ENCODE measurements at regions not wholly inside any gene's neighbourhood (a gene's known extent, or its start where the extent isn't known, plus 50 kb on each side); places are given as distances from the start of the nearest gene placed in this dataset.

- DNase-seq: no peak
- ChIA-PET POLR2A (no interaction called here), CTCF (no interaction called here)
- H3K36me3 Mint-ChIP-seq (ENCODE audit: low read depth): no peaks in the 10 kb centered on the region
- H3K4me3 Mint-ChIP-seq: no peak overlapping the region
- TF ChIP-seq CTCF (IDR thresholded peaks at IDR 0.05): no peak
- H3K27ac Mint-ChIP-seq: no peak overlapping the region
- H3K27me3 Mint-ChIP-seq: no peaks in the 10 kb centered on the region
- no peaks in the 10 kb centered on the region for H3K4me1 Mint-ChIP-seq (ENCODE audit: low read depth)
- intact Hi-C loops (cut with micrococcal nuclease): no loop called here
- H3K9me3 Mint-ChIP-seq: no peaks in the 10 kb centered on the region
- no peak for ATAC-seq
Observed at GRCh38 chr20:19115581-19115980, 96.9 kb upstream of the SLC24A3 start.

- Mint-ChIP-seq H3K36me3 (ENCODE audit: low read depth) (no peaks in the 10 kb centered on the region), H3K27ac (no peak overlapping the region), H3K27me3 (no peaks in the 10 kb centered on the region), H3K4me3 (no peak overlapping the region), H3K9me3 (no peaks in the 10 kb centered on the region), H3K4me1 (ENCODE audit: low read depth) (no peaks in the 10 kb centered on the region)
- POLR2A ChIA-PET: no interaction called here
- intact Hi-C loops (cut with micrococcal nuclease): no loop called here
- CTCF ChIA-PET: no interaction called here
- no peak for TF ChIP-seq CTCF (IDR thresholded peaks at IDR 0.05)
- ATAC-seq (no peak), DNase-seq (no peak)
Observed at GRCh38 chr20:19120011-19120410, 92.4 kb upstream of the SLC24A3 start.

GRCh38 chr20:19120569-19120968 is 91.9 kb upstream of the SLC24A3 start:
- ATAC-seq (no peak), DNase-seq (no peak)
- H3K36me3 Mint-ChIP-seq (ENCODE audit: low read depth): no peaks in the 10 kb centered on the region
- CTCF ChIA-PET: no interaction called here
- no peaks in the 10 kb centered on the region for H3K27me3 Mint-ChIP-seq
- intact Hi-C loops (cut with micrococcal nuclease): no loop called here
- no peak overlapping the region for H3K4me3 Mint-ChIP-seq
- no peaks in the 10 kb centered on the region for H3K9me3 Mint-ChIP-seq
- no peak for TF ChIP-seq CTCF (IDR thresholded peaks at IDR 0.05)
- H3K27ac Mint-ChIP-seq: no peak overlapping the region
- POLR2A ChIA-PET: no interaction called here
- no peaks in the 10 kb centered on the region for H3K4me1 Mint-ChIP-seq (ENCODE audit: low read depth)

GRCh38 chr20:19121463-19121862 is 91.0 kb upstream of the SLC24A3 start:
- CTCF ChIA-PET: no interaction called here
- intact Hi-C loops (cut with micrococcal nuclease): no loop called here
- ATAC-seq: no peak
- no peaks in the 10 kb centered on the region for H3K27me3 Mint-ChIP-seq
- no peak overlapping the region for H3K27ac Mint-ChIP-seq
- H3K9me3 Mint-ChIP-seq: no peaks in the 10 kb centered on the region
- no peaks in the 10 kb centered on the region for H3K4me1 Mint-ChIP-seq (ENCODE audit: low read depth)
- no peak for TF ChIP-seq CTCF (IDR thresholded peaks at IDR 0.05)
- DNase-seq: no peak
- POLR2A ChIA-PET: no interaction called here
- H3K36me3 Mint-ChIP-seq (ENCODE audit: low read depth): no peaks in the 10 kb centered on the region
- H3K4me3 Mint-ChIP-seq: no peak overlapping the region

- H3K4me1 Mint-ChIP-seq (ENCODE audit: low read depth): no peaks in the 10 kb centered on the region
- POLR2A ChIA-PET: no interaction called here
- no peak for TF ChIP-seq CTCF (IDR thresholded peaks at IDR 0.05)
- intact Hi-C loops (cut with micrococcal nuclease): no loop called here
- no peaks in the 10 kb centered on the region for H3K9me3 Mint-ChIP-seq
- no peak overlapping the region for H3K4me3 Mint-ChIP-seq
- no peak overlapping the region for H3K27ac Mint-ChIP-seq
- CTCF ChIA-PET: no interaction called here
- DNase-seq (no peak), ATAC-seq (no peak)
- H3K27me3 Mint-ChIP-seq: no peaks in the 10 kb centered on the region
- no peaks in the 10 kb centered on the region for H3K36me3 Mint-ChIP-seq (ENCODE audit: low read depth)
Observed at GRCh38 chr20:19121916-19122315, 90.5 kb upstream of the SLC24A3 start.
